Erythroblast (primary cell): ENCODE measurements at regions not wholly inside any gene's neighbourhood (a gene's known extent, or its start where the extent isn't known, plus 50 kb on each side); places are given as distances from the start of the nearest gene placed in this dataset.

Experiments used
- DNase-seq, 2 experiments: peaks; one replicate each; lab custom pipeline; 2025; lab: John Stamatoyannopoulos, UW
- GATA1 ChIP-seq: IDR thresholded peaks from 2 replicates; pipeline ENCODE4 v1.6.1; 2011; ENCODE audit warnings: low read depth, mild to moderate bottlenecking, control low read depth, low read length, moderate library complexity
- POLR2A ChIP-seq: IDR thresholded peaks from 2 replicates; pipeline ENCODE4 v1.6.1; 2011; ENCODE audit warnings: mild to moderate bottlenecking, low read length

DNA sequence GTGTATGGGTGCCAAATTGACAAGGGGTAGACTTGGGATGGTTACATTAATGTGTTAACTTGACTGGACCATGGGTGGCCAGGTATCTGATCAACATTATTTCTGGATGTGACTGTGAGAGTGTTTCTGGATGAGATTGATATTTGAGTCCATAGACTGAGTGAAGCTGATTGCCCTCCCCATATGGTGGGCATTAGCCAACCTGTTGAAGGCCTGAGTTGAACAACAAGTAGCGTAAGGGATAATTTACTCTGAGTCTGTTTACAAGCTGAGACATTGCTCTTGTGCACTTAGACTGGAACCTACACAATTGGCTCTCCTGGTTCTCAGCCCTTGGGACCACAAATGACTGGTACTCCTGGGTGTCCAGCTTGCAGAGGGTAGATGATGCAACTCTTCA is 240.1 kb downstream of the ASXL3 start:
- TF ChIP-seq POLR2A (no peak), GATA1 (no peak)
- DNase-seq, result no peak

DNA sequence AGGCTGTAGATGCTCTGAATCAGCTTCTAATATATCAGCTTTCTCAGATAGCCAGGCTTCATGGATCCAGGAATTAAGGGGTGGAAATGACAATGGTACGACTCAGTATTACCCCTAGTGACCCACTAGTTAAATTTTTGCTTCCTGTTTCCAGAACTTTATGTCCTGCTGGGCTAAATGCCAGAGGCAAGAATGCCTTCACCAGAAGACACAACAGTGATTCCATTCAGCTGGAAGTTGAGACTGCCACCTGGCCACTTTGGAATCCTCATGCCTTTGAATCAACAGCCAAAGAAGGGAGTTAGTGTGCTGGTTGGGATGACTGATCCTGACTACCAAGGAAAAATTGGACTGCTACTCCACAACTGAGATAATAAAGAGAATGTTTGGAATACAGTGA is 239.1 kb downstream of the ASXL3 start:
- TF ChIP-seq GATA1 (no peak), POLR2A (no peak)
- DNase-seq, result no peak

DNA sequence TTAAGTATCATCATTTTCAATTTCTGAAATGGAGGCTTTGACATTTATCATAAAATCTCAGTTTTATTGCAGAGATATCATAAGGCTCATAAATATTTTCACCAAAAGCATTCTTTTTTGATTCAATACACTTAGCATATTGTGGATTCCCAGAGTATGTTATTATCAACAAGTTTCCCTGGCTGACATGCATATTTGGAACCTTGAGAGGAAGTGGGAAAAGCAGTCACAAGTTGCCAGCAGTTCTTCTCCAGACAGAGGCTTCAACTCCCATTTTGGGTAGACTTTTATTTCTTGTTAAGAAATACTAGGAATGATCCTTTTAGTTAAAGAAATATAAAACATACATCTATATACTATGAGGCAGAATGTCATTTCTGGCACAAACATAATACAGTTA is 236.5 kb downstream of the ASXL3 start:
- TF ChIP-seq POLR2A, result no peak
- no peak for TF ChIP-seq GATA1
- DNase-seq, result no peak

DNA sequence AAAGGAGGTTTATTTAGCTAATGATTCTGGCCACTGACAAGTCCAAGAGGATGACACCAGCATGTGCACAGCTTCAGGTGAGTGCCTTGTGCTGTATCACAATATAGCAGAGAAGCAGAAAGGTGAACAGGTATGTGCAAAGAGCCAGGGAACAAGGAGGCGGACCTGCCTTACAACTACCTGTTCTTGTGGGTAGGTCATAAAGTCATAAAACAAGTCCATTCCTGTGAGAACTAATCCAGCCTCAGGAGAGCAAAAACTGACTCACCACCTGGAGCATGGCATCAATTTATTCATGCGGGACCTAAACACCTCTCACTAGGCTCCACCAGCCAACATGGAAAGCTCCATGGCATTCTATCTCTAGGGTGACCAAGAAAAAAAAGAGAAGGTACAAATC is 234.2 kb downstream of the ASXL3 start:
- DNase-seq, result no peak
- TF ChIP-seq POLR2A (no peak), GATA1 (no peak)

DNA sequence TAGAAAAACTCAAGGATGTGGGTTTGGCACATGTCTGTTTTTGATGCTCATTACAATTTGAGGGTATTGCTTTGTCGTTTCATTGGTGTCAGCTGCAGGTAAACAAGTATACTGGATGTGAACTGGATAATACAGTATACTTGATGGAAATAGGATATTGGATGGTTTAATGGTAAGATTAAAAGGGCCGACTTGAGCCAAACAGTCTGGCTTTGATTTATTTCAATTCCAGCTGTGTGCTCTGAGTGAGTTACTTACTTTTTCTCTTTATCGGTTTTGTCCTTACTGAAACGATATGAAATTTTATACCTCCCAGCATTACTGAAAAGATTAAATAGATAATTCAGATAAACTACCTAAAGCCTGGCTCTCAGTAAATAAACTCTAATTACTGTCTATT is 227.6 kb downstream of the ASXL3 start:
- DNase-seq, result no peak
- no peak for TF ChIP-seq GATA1
- no peak for TF ChIP-seq POLR2A

DNA sequence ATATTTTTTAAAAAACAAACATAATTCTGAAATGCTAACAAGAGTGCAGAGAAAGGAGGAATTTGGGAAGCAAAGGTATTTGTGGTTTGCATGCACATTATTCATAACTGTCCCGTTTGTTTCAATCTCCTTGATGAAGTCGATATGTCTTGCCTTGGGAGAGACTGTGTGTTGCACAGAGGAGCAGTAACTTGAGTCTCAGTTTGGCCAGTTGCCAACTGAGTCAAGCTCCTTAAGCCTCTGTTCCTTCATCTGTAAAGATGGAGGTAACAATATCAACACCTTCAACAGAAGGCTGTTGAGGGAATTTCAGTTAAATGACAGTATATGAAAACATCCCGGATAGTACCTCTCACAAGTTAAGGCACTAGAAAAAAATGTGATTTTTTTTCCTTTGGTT is 226.2 kb downstream of the ASXL3 start:
- TF ChIP-seq GATA1 (no peak), POLR2A (no peak)
- DNase-seq, result peak; percentile 8 to 45

DNA sequence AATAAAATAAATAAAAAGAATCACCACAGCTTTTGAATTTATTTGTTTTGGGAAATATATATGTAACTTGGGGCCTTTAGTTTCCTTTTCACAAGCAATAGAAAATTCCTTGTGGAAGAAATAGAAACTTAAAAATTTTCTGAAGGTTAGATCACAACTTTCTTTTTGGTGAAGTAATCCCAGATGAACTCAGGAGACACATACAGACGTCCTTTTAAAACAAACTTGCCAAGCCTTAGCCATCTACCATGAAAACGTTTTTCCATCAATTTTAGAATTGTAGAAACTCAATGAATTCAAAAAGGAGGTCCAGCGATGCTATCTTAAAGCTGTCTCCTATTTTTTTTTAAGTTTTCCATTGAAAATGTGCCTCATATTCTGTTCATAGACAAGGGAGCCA is 225.6 kb downstream of the ASXL3 start:
- TF ChIP-seq GATA1, result no peak
- no peak for TF ChIP-seq POLR2A
- DNase-seq, result no peak

DNA sequence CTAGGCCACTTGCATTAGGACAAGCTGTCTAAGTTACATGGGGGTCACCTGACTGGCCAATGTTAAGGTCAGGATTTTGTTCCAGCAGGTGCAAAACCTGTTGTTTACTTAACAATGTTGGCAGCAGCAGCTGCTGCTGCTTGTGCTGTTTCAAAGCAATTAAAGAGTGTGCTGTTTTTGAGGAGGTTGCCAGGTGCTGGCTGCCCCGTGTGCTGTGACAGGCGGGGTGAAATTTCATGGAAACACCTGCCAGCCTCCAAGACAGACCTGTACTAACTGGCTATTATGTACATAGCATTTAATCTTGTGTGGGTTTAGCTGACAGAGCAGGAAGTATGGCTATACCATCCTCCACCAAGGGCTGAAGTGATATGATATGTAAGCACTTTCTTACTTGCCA is 224.9 kb downstream of the ASXL3 start:
- no peak for DNase-seq
- TF ChIP-seq POLR2A (no peak), GATA1 (no peak)
